ENCODE measurements at regions not wholly inside any gene's neighbourhood (a gene's known extent, or its start where the extent isn't known, plus 50 kb on each side); places are given as distances from the start of the nearest gene placed in this dataset.

- no peak for DNase-seq (ENCODE audit: low spot score)
- no peak for TF ChIP-seq CTCF (IDR thresholded peaks at IDR 0.05; ENCODE audit: extremely low read depth, missing control alignments)
Observed at GRCh38 chr9:84153885-84154284, 173.3 kb downstream of the RMI1 start.

- no peak for DNase-seq (ENCODE audit: low spot score)
- TF ChIP-seq CTCF (IDR thresholded peaks at IDR 0.05; ENCODE audit: extremely low read depth, missing control alignments) = no peak
Observed at GRCh38 chr9:84154320-84154719, 173.7 kb downstream of the RMI1 start.

- no peak for DNase-seq (ENCODE audit: low spot score)
- TF ChIP-seq CTCF (IDR thresholded peaks at IDR 0.05; ENCODE audit: extremely low read depth, missing control alignments) = no peak
Observed at GRCh38 chr9:84163052-84163650, 177.4 kb downstream of the SLC28A3 start.

GRCh38 chr9:84166891-84167290, 173.7 kb downstream of the SLC28A3 start:
- DNase-seq (ENCODE audit: low spot score) = no peak
- no peak for TF ChIP-seq CTCF (IDR thresholded peaks at IDR 0.05; ENCODE audit: extremely low read depth, missing control alignments)

- TF ChIP-seq CTCF (IDR thresholded peaks at IDR 0.05; ENCODE audit: extremely low read depth, missing control alignments) = no peak
- no peak for DNase-seq (ENCODE audit: low spot score)
Observed at GRCh38 chr9:84169240-84169639, 171.3 kb downstream of the SLC28A3 start.

- no peak for DNase-seq (ENCODE audit: low spot score)
- TF ChIP-seq CTCF (IDR thresholded peaks at IDR 0.05; ENCODE audit: extremely low read depth, missing control alignments) = no peak
Observed at GRCh38 chr9:84170521-84171141, 169.9 kb downstream of the SLC28A3 start.

- DNase-seq (ENCODE audit: low spot score) = no peak
- TF ChIP-seq CTCF (IDR thresholded peaks at IDR 0.05; ENCODE audit: extremely low read depth, missing control alignments) = no peak
Observed at GRCh38 chr9:84173961-84174360, 166.6 kb downstream of the SLC28A3 start.
